COLO668 (cell line): ENCODE measurements at regions not wholly inside any gene's neighbourhood (a gene's known extent, or its start where the extent isn't known, plus 50 kb on each side); places are given as distances from the start of the nearest gene placed in this dataset.
A peak's percentile ranks its signal among the peaks of the same experiment; 100 is the strongest.
"Not testable (repeated sequence)": the region's sequence is repeated elsewhere in the genome, so short reads cannot be mapped to it uniquely, and the experiment has no call there.

Experiments
- DNase-seq: peaks from one replicate; lab custom pipeline; 2025; ENCODE audit not compliant: unreplicated experiment; lab: John Stamatoyannopoulos, UW

DNA sequence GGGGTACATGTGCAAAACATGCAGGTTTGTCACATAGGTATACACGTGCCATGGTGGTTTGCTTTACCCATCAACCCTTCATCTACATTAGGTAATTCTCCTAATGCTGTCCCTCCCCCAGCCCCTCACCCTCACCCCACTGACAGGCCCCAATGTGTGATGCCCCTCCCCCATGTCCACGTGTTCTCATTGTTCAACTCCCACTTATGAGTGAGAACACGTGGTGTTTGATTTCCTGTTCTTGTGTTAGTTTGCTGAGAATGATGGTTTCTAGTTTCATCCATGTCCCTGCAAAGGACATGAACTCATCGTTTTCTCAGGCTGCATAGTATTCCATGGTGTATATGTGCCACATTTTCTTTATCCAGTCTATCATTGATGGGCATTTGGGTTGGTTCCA, 232.9 kb upstream of the RASGRP1 start:
- DNase-seq = not testable (repeated sequence)

- not testable (repeated sequence) for DNase-seq
These were observed 234.6 kb upstream of the RASGRP1 start for GRCh38 chr15:38799202-38799601.

DNA sequence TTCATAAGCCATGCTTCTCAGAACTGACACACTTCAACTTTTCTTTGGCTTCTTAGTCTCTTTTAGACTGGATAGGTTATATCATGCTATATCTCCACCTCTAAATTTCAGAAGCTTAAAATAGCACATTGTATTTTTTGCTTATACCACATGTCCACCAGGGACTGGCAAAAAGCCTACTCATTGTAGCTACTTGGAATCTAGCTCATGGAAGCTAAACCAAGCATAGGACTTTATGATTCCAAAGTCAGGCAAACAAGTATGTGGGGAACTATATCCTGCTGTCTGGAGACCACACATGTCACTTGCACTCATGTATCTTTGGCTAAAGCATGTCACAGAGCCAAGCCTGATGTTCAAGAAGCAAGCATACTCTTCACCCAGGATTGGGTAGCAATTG, 245.0 kb upstream of the RASGRP1 start:
- DNase-seq = no peak

- no peak for DNase-seq
These were observed 246.1 kb upstream of the RASGRP1 start for GRCh38 chr15:38810686-38811085.

- not testable (repeated sequence) for DNase-seq
These were observed 249.6 kb upstream of the RASGRP1 start for GRCh38 chr15:38814254-38814653.

DNA sequence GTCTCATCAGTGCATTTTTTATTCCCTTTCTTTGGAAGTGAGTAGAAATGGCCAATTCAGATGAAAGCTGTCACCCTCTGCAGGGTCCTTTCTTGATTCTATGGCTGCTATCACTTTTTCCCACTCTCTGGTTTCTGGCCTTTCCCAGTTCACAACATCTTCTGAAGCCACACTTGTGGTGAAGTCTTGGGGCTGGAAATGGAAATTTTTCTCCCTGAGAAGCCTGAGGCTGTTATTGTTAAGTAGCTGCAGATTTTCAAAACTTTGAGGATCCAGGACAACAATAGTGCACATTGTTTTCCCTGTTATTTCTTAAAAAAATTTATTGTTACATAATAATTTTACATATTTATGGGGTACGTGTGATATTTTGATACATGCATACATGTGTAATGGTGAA, 250.3 kb upstream of the RASGRP1 start:
- no peak for DNase-seq

GRCh38 chr15:38817427-38818156, 253.0 kb upstream of the RASGRP1 start:
- peak; percentile 77 for DNase-seq

GRCh38 chr15:38818157-38818790, 253.7 kb upstream of the RASGRP1 start:
- DNase-seq = no peak

DNA sequence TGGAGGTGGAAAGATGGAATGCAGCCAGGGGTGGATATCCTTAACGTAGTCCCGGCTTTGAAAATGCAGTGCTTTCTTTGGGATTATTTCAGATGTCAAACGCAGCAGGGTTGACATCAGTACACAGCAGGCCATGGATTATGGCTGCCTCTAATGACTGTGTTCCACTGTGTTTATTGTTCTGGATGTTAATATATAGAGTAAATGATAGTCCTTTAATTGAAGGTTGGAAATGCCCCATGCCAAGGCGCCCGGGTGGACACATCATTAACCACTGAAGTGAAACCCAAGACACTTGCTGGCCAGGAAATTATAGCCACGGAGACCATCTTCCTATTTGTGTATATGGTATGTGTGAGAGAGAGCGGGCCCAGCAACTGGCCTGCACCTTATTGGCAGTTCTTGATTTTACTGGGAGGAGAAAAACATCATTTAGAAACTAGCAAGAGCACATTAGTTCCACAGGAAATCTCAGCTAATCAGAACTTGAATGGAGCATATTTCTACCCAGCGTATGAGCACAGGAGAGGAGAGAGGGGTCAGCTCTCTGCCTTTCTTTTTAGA, 254.9 kb upstream of the RASGRP1 start:
- no peak for DNase-seq

DNA sequence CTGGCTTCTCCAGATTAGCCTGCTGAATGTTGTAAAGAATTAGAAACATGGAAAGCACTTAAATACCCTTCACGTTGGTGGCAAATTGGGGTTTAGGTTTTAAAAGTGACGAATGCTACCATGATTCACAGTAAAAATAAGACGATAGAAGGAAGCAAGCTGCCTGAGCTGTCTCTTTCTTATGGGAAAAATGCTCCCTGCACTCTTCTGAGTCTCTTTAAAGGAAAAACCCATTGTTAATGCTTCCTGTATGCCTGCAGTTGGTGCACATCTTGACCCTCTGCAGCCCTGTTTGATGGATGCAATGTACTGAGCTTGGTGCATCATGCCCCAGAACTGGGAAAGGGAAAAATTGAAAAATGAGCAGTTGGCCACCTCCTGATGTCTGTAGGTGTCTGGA, 258.6 kb upstream of the RASGRP1 start:
- DNase-seq = no peak

DNA sequence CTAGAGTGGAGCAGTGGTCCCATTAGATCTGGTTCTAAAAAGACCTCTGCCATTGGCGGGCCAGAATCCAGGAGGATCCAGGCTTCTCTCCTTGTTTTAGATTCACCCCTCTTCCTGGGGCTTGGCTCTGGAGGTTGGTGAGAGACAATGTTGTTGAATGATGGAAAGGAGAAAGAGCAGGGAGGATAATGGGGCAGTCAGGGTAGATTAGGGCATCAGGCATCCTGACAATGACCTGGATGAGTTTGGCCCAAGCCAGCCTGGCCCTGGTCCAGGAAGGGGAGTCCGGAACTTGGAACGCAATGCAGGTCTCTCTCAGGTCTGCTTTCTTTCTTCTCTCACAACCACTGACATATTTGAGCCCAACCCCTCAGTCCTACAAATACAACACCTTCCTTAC, 260.1 kb upstream of the RASGRP1 start:
- no peak for DNase-seq

DNA sequence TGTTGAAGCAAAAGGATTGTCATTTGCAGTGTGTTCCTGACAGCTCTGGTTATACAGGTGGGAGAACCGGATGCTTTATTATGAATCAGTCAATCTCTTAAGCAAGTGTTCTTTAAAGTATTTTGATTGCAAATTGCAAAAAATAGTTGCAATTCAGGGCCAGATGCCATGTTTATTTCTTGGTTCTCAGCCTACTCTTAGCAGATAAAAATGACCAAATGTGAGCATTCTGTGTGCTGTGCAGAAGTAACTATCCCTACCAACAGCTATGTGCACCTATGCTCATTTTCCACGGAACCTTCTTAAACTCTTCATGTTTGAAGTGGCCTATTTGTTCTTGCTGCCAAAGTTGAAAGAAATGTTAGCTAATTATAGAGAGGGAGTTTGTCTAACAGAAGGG, 262.3 kb upstream of the RASGRP1 start:
- DNase-seq = no peak

DNA sequence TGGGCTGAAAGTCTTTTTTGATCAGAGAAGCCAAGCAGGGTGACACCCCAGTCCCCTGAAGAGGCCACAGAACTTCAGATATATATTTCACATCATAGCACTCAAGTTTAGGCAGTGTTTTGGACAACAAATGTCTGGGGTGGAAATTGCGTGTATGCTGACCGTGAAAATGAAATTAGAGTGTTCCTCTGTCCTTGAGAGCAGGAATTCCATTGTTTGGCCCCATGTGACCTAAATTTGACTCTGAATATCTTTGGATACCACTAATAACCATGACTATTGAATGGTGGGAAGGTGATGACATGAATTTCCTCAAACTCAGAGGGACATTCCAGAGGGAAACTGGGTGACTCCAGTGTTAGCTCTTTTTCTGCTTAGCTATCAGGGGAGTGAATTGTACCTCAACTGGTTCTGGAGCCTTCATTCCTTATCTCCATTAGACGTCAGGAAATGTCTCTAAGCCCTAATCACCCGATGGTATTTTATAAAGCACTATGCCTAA, 263.5 kb upstream of the RASGRP1 start:
- DNase-seq = no peak

GRCh38 chr15:38829086-38829485, 264.5 kb upstream of the RASGRP1 start:
- no peak for DNase-seq

GRCh38 chr15:38842226-38842625, 277.6 kb upstream of the RASGRP1 start:
- DNase-seq = no peak

DNA sequence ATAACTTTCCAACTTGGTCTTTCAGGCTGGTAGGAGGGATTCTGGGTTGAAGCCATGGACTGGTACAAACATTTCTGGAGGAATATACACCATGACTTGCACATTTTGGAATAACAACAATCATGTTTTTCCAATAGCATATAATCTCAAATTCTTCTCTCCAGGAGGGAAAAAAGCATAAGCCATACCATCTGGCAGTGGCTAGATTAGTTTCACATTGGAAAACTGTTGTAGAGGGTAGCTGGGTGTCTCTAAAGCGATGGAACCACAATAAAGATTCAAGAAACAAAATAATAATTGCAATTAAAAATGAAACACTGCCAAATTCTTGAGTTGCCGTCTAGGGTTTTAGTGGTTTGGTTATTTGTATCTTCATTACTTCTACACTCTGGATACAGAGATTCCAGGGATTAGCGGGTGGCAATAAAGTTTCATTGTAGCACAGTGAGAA, 278.5 kb upstream of the RASGRP1 start:
- no peak for DNase-seq

DNA sequence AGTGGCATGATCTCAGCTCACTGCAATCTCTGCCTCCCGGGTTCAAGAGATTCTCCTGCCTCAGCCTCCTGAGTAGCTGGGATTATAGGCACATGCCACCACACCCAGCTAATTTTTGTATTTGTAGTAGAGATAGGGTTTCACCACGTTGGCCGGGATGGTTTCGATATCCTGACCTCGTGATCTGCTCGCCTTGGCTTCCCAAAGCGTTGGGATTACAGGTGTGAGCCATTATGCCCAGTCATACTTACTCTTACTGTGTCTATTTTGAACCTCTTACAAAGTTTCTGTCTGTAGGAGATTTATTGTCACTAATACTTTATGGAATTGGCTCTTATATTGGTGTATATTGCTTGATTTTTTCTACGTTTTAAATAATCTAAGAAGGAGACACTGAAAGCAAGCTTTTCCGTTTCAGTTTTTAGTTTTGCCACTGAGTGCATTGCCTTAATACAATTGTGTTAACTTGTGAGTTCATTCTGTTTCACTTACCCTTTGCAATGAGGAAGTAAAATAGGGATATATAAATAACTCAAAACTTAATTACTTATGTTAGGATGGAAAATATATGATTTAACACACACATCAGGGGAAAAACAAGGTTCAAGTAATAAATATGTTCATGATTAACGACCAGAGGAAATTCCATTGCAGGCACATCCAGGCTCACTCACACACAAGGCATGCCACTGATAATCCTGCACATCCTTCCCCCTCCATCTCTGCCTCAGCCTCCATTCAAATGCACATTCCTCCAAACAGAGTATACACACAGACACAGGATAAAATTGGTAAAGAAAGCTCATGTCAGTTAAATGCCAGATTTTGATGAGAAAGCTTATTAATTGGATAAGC, 279.3 kb upstream of the RASGRP1 start:
- no peak for DNase-seq

GRCh38 chr15:38844736-38845135, 280.1 kb upstream of the RASGRP1 start:
- no peak for DNase-seq

GRCh38 chr15:38846346-38846745, 281.7 kb upstream of the RASGRP1 start:
- DNase-seq = no peak

DNA sequence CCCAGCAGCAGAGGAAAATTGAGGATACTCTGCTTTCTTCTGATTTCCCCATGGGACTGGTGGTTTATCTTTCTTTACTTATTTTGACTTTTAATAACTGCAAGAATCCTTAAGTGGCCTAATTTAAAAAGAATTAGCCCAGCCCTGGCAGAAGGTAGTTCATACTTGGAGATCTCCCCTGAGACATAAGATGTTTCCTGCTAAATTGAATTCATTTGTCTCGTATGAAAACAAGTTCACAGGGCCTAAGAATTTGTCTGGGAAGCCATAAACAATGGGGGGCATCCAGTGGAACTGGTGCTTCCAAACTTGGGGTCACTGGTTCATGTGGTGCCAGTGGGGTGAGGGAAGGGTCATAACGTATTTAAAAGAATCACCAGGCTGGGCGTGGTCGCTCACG, 283.1 kb upstream of the RASGRP1 start:
- no peak for DNase-seq

DNA sequence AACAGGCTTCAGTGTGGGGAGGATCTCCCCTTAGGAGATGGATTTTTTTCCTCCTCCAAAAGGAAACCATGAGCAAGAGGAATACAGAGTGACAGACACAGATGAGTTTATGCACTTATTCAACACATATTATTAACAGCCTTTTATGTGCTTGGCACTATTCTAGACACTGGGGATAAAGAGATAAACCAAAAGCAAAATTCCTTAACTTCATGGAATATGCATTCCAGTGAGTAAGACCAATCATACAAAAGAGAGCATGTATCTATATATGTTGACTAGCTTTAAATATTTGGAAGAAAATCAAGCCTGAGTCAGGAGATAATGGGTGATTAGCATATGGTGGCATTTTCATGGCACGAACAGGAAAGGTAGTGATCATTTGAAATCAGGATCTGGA, 284.4 kb upstream of the RASGRP1 start:
- no peak for DNase-seq
